ENCODE measurements at regions not wholly inside any gene's neighbourhood (a gene's known extent, or its start where the extent isn't known, plus 50 kb on each side); places are given as distances from the start of the nearest gene placed in this dataset.

DNA sequence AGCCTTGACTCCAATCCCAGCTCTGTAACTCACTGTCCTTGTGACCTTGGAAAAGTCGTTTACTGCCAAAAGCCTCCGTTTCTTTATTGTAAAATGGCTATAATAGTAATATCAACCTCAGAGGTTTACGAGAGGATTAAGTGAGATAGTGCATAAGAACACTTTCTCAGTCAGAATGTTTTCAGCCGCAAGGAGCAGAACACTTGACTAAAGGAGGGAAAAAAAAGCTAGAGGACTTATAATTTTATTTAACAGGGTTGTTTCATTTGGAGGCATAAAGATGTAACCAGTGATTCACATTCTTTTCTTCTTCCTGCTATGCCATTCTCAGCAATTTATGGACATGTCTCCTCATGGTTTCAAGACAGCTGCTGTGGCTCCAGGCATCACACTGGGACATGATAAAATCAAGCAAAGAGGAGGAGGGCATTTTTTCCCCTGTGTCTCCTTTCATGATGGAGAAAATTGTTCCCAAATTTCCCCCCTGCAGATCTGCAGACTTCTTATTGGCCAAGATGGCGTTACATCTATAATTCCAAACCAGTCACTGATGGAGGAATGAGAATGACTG, 143.0 kb upstream of the PTPN1 start:
- intact Hi-C loops (cut with micrococcal nuclease) (loop anchor here (2.0 kb wide), 1 partner anchor 20 kb away; no protein-coding TSS in a partner anchor), dilution Hi-C loops (cut with MboI; ENCODE audit: extremely low pct_ligation_motif_present, low sequenced_read_pairs) (no loop called here)
- Histone ChIP-seq H4K20me1 (replicated peaks; ENCODE audit: control insufficient read depth, extremely low read depth, insufficient read depth, low read length) (no peaks in the 10 kb centered on the region), H3K4me2 (ENCODE audit: insufficient read depth, low read length) (no peak overlapping the region), H3K4me1 (ENCODE audit: control insufficient read depth, extremely low read depth, insufficient read depth, low read length) (peaks cover 5% of the 10 kb centered on the region), H3K9ac (replicated peaks; ENCODE audit: extremely low read depth, insufficient read depth, low read length) (no peak overlapping the region), H3K79me2 (ENCODE audit: control insufficient read depth, insufficient read depth, low read length) (no peaks in the 10 kb centered on the region), H3K36me3 (ENCODE audit: control insufficient read depth in 2 of 2, extremely low read depth in 1 of 2, insufficient read depth in 2 of 2, low read length in 2 of 2) (no peaks in the 10 kb centered on the region), H3K27ac (ENCODE audit: insufficient read depth, low read depth, low read length) (no peak overlapping the region), H3K9me1 (replicated peaks; ENCODE audit: control insufficient read depth, extremely low read depth, insufficient read depth, low read length) (no peaks in the 10 kb centered on the region), H2AFZ (ENCODE audit: low read depth, low read length) (no peak overlapping the region), H3K27me3 (ENCODE audit: control insufficient read depth in 2 of 2, insufficient read depth in 2 of 2, low read length in 2 of 2) (peaks cover 31% of the 10 kb centered on the region in 2 experiments), H3K4me3 (replicated peaks in 1 of 3; ENCODE audit: insufficient read depth in 1 of 3, low read depth in 1 of 3, low read length in 3 of 3) (no peak overlapping the region), H3K9me3 (replicated peaks; ENCODE audit: control insufficient read depth, insufficient read depth, low read length) (no peaks in the 10 kb centered on the region)
- POLR2A ChIA-PET, result no interaction called here
- FAIRE-seq (no peak), DNase-seq (ENCODE audit: low read depth, low spot score) (peak; percentile 15)
- TF ChIP-seq FOS (IDR thresholded peaks at IDR 0.05; ENCODE audit: borderline replicate concordance, insufficient read depth, low read length) (no peak), EZH2 (IDR thresholded peaks at IDR 0.05; ENCODE audit: borderline replicate concordance, low read depth, low read length, severe bottlenecking) (no peak), POLR2AphosphoS5 (IDR thresholded peaks at IDR 0.05; ENCODE audit: insufficient read depth, low read depth, low read length) (no peak), MYC (IDR thresholded peaks at IDR 0.05; ENCODE audit: low read depth, low read length) (no peak), GATA2 (IDR thresholded peaks at IDR 0.05; ENCODE audit: insufficient read depth, insufficient read length, low read depth, low read length) (no peak), JUN (IDR thresholded peaks at IDR 0.05; ENCODE audit: borderline replicate concordance, insufficient read depth, insufficient read length, low read depth) (no peak), POLR2A (IDR thresholded peaks at IDR 0.05; ENCODE audit: low read depth, low read length) (no peak)
- TF ChIP-seq, protein P1, sequence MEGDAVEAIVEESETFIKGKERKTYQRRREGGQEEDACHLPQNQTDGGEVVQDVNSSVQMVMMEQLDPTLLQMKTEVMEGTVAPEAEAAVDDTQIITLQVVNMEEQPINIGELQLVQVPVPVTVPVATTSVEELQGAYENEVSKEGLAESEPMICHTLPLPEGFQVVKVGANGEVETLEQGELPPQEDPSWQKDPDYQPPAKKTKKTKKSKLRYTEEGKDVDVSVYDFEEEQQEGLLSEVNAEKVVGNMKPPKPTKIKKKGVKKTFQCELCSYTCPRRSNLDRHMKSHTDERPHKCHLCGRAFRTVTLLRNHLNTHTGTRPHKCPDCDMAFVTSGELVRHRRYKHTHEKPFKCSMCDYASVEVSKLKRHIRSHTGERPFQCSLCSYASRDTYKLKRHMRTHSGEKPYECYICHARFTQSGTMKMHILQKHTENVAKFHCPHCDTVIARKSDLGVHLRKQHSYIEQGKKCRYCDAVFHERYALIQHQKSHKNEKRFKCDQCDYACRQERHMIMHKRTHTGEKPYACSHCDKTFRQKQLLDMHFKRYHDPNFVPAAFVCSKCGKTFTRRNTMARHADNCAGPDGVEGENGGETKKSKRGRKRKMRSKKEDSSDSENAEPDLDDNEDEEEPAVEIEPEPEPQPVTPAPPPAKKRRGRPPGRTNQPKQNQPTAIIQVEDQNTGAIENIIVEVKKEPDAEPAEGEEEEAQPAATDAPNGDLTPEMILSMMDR (IDR thresholded peaks at IDR 0.05; ENCODE audit: extremely low read depth in 1 of 2, insufficient read depth in 1 of 2, low read depth in 1 of 2, low read length in 2 of 2), result no peak
- TF ChIP-seq, protein P2, sequence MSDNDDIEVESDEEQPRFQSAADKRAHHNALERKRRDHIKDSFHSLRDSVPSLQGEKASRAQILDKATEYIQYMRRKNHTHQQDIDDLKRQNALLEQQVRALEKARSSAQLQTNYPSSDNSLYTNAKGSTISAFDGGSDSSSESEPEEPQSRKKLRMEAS (IDR thresholded peaks at IDR 0.05; ENCODE audit: insufficient read depth, insufficient read length), result no peak
- CTCF ChIA-PET, result interaction anchor here (1.0 kb wide), 1 partner anchor 11 kb away, joined by 5 read pairs; no protein-coding TSS in a partner anchor
- no TSS peak for BruUV-seq (replicated peaks)

All from endothelial cell of umbilical vein (primary cell).